COR-L47 (cell line): ENCODE measurements at regions not wholly inside any gene's neighbourhood (a gene's known extent, or its start where the extent isn't known, plus 50 kb on each side); places are given as distances from the start of the nearest gene placed in this dataset.
"Not testable (repeated sequence)": the region's sequence is repeated elsewhere in the genome, so short reads cannot be mapped to it uniquely, and the experiment has no call there.

Source experiments
- DNase-seq: peaks from one replicate; lab custom pipeline; 2025; lab: John Stamatoyannopoulos, UW

- no peak for DNase-seq
These were observed 213.1 kb upstream of the SGCG start for GRCh38 chr13:22967669-22968068.

- no peak for DNase-seq
These were observed 200.8 kb upstream of the SGCG start for GRCh38 chr13:22979952-22980351.

DNA sequence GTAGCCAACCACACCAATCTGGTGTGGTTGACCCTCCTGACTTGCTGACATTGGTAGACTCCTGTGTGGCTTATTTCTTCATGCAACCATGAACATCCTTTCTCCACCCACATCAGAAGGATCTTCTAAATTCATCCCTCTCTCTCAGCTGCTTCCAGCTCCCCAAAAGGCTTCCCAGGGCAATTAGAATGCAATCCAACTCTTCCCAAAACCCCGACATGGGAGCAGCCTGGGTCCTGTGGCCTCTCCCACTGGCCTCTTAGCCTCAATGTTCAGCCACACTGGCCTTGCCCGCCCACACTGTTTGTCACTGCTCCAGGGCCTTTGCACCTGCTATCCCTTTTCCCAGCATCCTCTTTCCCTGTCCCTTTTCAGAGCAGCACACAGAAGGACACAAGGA, 199.8 kb upstream of the SGCG start:
- DNase-seq: no peak

DNA sequence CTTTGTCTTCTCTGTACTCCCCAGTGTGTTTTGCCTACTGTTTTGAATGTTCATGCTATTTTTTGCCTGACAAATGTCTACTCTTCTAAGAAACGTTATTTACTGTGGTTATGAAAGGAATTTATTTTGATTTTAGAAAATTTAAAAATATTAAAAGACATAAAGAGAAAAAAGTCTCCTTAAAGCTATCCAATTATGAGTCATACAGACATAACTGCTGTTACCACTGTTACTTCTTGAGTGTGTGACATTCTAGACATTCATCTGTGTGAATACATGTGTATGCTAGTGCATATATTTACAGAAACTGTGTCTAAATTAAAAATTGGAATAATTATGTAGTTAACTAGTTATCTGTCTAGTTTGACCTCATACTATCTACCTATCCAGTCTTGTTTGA, 187.6 kb upstream of the SGCG start:
- DNase-seq: no peak

DNA sequence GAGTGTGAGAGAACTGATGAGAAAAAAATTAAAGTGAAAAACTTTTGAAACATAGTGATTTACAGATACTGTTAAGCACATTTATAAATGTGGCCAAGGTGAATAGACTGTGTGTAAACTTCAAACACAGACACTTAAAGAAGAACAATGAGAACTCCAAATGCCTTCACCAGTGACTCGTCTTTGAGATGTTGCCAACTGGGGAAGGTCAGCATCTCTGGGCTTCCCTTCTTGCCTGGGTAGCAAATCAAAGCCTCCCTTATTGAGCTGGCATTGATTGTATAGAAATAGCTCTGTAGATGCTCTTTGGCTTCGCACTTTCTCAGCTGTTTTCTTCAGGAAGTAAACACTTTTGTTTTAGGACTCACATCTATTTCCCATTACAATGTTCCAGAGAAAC, 177.3 kb upstream of the SGCG start:
- DNase-seq: no peak

DNA sequence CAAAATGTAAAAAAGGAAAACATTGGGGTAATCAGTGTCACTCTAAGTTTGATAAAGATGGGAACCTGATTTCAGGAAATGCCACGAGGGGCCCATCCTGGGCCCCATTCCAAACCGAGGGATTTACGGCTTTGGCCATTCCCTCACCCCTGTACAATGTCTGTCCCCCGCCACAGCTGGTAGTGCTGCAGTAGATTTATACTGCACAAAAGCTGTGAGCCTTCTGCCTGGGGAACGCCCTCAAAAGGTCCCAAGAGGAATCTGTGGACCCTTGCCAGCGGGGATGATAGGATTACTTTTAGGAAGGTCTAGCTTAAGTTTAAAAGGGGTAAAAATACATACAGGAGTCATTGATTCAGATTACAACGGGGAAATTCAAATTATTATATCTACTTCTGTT, 173.4 kb upstream of the SGCG start:
- no peak for DNase-seq

GRCh38 chr13:23018143-23018542, 162.6 kb upstream of the SGCG start:
- no peak for DNase-seq

- peak; percentile 7 for DNase-seq
These were observed 160.4 kb upstream of the SGCG start for GRCh38 chr13:23020246-23020843.

DNA sequence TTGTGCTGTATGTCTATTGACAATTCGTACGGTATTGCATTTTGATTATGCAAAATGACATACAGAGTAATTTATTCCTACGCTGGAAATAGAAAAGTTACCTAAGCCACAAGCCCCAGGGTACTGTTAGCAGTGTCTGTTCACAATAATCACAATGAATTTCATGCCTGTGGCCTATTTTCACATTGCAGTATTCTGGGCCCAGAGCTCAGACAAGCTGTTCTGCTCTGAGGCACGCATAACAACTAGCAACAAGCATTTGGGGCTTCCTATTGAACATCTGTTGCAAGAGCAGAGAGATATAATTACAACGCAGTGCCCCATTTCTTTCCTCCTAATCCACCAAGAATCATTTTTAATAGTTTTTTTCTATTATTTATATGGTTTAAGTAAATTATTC, 158.9 kb upstream of the SGCG start:
- no peak for DNase-seq

DNA sequence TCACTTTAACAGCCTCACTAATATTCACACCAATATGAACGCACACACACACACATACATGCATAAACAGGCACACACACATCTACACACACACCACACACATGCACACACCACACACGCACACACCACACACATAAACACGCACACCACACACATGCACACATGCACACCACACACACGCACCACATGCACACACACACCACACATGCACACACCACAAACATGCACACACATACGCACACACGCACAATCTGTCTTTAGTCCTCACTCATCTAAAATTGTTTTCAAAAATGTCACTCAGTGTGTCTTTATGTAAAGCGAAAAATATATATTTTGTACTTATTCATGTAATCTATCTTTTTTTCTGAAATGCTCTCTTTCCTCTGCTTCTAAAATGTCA, 158.1 kb upstream of the SGCG start:
- no peak for DNase-seq

- no peak for DNase-seq
These were observed 154.7 kb upstream of the SGCG start for GRCh38 chr13:23025864-23026608.

- DNase-seq: no peak
These were observed 141.4 kb upstream of the SGCG start for GRCh38 chr13:23039266-23039935.

DNA sequence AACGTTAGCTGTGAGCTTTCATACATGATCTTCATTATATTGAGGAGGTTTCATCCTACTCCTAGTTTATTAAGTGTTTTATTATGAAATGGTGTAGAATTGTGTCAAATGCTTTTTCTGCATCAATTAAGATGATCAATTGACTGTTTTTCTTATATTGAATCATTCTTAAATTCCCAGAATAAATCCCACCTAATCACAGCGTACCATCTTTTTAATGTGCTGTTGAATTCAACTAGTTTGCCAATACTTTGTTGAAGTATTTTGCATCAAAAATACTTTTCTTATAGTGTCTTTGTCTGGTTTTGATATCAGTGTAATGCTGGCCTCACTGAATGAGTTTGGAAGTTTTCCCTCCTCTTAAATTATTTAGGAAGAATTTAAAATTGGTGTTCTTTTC, 138.6 kb upstream of the SGCG start:
- no peak for DNase-seq

DNA sequence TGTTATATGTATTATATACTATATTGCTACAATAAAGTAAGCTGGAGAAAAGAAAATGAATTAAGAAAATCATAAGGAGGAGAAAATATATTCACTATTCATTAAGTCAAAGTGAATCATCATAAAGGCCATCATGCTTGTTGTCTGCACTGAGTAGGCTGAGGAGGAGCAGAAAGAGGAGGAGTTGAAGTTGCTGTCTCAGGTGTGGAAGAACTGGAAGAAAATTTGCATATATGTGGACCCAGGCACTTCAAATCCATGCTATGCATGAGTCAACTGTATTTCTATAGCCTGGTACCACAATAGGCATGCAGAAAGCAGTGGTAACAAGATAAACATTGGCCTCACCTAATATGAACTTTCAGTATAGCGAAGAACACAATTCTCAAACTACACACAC, 135.9 kb upstream of the SGCG start:
- DNase-seq: no peak

DNA sequence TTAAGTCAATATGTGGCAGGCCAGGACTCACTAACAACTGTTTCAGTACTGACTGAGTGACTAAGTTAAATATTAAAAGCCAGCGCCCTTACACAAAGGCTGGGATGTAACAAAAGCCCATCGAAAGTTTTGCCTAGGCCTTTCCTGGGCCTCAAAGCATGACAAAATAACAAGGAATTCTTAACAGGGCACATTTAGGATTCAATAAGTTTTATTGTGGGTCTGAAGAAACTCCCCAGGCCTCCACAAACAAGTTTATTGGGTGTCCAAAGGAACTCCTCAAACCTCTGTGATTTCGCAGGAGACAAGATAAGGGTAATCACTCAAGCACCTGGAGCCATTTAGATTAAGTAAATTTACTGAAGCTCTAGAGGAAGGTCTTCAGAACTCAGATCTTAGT, 130.7 kb upstream of the SGCG start:
- DNase-seq: no peak

DNA sequence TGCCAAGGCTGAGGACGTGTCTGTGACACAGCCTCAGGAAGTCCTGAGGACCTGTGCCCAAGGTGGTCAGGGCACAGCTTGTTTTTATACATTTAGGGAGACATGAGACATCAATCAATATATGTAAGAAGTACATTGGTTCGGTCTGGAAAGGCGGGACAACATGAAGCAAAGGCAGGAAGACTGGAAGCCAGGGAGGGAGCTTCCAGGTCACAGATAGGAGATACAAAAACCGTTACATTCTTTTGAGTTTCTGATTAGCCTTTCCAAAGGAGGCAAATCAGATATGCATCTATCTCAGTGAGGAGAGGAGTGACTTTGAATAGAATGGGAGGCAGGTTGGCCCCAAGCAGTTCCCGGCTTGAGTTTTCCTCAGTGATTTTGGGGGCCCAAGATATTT, 127.1 kb upstream of the SGCG start:
- DNase-seq: not testable (repeated sequence)

DNA sequence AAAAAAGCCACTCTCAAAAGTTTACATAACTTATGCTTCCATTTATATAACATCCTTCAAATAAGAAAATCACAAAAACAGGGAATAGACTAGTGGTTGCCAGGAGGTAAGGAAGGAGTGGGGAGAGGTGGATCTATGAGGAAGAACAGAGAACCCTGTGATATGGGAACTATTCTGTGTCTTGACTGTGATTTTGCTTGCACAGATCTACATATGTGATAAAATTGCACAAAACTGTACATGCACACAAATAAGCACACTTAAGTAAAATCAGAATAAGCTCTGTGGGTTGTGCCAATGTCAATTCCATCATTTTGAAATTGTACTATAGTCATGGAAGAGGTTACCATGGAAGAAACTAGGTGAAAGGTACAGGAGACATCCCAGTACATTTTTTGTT, 121.6 kb upstream of the SGCG start:
- DNase-seq: no peak

DNA sequence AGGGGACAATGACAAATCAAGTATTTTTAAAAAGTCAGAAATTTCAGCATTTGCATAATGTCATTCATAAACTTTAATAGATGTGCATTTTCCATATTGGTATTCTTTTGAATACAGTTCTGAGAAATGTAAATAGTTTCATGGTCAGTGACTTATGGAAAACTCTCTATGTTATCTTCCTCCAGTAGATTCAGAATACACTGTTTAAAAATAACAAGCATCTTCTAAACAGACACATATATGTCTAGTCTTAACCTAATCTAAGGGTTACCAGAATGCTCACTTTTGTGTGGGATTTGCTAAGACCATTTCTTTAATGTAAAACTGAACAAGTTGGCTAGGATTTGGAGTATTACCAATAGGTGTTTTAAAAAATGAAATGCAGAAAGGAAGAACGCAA, 119.8 kb upstream of the SGCG start:
- no peak for DNase-seq

GRCh38 chr13:23067129-23067528, 113.7 kb upstream of the SGCG start:
- no peak for DNase-seq

- no peak for DNase-seq
These were observed 111.2 kb upstream of the SGCG start for GRCh38 chr13:23069566-23069965.

DNA sequence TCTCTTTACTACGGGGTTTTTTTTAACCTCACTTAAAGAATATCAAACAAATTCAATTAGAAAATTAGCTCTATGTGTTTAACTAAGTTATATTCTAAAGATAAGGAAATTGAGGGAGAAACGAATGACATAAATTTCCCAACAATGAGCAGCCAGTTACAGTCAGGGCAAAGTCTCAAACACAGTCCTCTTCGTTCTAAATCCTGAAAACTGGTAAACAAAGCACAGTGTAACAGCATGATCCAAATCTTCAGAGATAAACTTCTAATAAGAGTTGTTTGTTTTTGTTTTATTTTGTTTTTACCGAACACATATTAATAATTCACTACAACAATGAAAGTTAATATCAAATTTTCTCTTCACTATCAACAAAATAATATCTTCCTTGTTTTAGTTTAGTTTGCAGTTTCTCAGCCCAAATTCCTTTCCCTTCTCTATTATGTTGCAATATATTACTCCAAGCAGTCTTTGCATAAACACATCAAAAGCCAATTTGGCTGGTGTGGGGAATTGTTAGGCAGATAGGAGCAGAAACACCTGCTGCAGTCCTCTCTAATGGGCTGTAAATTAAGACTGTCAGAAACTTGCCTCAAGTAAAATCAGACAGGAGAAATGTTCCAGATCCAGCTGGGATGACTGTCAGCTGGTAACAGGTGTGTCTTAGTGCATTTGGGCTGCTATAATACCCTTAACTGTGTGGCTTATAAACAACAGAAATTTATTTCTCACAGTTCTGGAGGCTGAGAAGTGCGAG, 106.5 kb upstream of the SGCG start:
- peak; percentile 43 for DNase-seq

DNA sequence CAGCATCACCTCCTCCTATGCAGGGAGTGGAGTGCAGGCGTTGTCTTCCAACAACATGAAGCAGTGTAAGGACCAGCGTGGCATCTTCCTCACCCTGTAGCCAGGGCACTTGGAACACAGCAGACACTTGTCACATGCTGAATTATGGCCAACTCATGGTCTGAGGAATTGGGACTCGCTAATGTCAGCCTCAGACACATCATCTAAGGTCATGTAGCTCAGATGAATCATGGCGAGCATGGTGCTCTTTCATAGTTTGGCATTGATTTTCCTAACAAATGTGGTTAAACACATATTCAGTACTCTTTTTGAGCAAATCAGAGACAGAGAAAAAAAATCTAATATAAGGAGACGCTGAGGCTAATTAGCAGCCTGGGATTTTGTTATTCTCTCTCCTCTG, 99.6 kb upstream of the SGCG start:
- DNase-seq: no peak

DNA sequence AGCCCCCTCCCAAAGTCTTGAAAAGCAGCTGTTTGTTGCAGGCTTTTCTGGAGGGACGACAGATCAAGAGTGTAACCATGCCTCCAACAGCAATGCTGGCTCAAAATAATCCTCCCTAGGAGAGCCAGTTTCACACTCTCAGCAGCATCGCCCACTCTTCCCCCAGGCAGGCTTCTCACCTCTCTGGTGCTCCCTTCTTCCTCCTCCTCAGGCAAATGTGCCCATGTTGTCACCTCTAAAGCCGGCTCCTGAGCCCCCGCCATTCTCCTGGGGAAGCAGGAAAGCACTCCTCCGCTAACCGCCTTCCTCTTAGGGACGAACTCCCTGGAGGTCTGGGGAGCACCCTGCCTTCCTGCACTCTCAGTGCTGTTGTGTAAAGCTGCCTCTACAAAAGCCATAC, 98.9 kb upstream of the SGCG start:
- DNase-seq: no peak
